DND-41 (cell line): ENCODE measurements at regions not wholly inside any gene's neighbourhood (a gene's known extent, or its start where the extent isn't known, plus 50 kb on each side); places are given as distances from the start of the nearest gene placed in this dataset.

Experiments
- ATAC-seq: fragments of 200-7000 bp; cut with Tn5 transposase; 3 replicates; pipeline ENCODE4 v1.9.1; 2021; ENCODE audit warnings: low read depth; ENCODE audit not compliant: insufficient read depth
- DNase-seq: peaks from one replicate; pipeline ENCODE4 v3.0.0-alpha.2; 2020
- H2AFZ ChIP-seq: 2 replicates; pipeline ENCODE4 v1.6.0; 2012; ENCODE audit warnings: low read depth, low read length
- H3K27ac ChIP-seq: 2 replicates; pipeline ENCODE4 v1.5.1; 2012; ENCODE audit warnings: low read length, inconsistent platforms
- H3K27me3 ChIP-seq: fragments of 200-600 bp; sonication (generic); 2 replicates; pipeline ENCODE4 v1.6.0; 2012; ENCODE audit warnings: low read length, mild to moderate bottlenecking, inconsistent platforms; ENCODE audit not compliant: insufficient read depth, poor library complexity
- H3K36me3 ChIP-seq: 2 replicates; pipeline ENCODE4 v1.5.1; 2012; ENCODE audit warnings: low read length, inconsistent platforms; ENCODE audit not compliant: insufficient read depth
- H3K4me1 ChIP-seq: 2 replicates; pipeline ENCODE4 v1.5.1; 2012; ENCODE audit warnings: mild to moderate bottlenecking, low read length; ENCODE audit not compliant: insufficient read depth
- H3K4me2 ChIP-seq: 2 replicates; pipeline ENCODE4 v1.6.0; 2012; ENCODE audit warnings: mild to moderate bottlenecking, moderate library complexity, low read length, inconsistent platforms; ENCODE audit not compliant: insufficient read depth
- H3K4me3 ChIP-seq, 2 experiments: fragments of 200-600 bp in 1 of 2; shearing (Covaris generic) in 1 of 2; 2 replicates each; pipeline ENCODE4 v1.5.1; 2012 to 2016; ENCODE audit warnings: inconsistent platforms in 2 of 2, low read length in 2 of 2, mild to moderate bottlenecking in 2 of 2, low read depth in 1 of 2, moderate library complexity in 1 of 2
- H3K79me2 ChIP-seq: 2 replicates; pipeline ENCODE4 v1.6.0; 2012; ENCODE audit warnings: low read length, inconsistent platforms; ENCODE audit not compliant: insufficient read depth
- H3K9ac ChIP-seq: 2 replicates; pipeline ENCODE4 v1.6.0; 2012; ENCODE audit warnings: low read depth, mild to moderate bottlenecking, inconsistent platforms, low read length, moderate library complexity
- H3K9me3 ChIP-seq: 2 replicates; pipeline ENCODE4 v1.5.1; 2012; ENCODE audit warnings: low read length, moderate library complexity, mild to moderate bottlenecking, inconsistent platforms; ENCODE audit not compliant: insufficient read depth, severe bottlenecking
- H4K20me1 ChIP-seq: 2 replicates; pipeline ENCODE4 v1.6.0; 2012; ENCODE audit warnings: low read length; ENCODE audit not compliant: insufficient read depth
- EZH2 ChIP-seq: IDR thresholded peaks from 3 replicates; pipeline ENCODE4 v1.6.1; 2012; ENCODE audit warnings: borderline replicate concordance, low read depth, mild to moderate bottlenecking, moderate library complexity, low read length, inconsistent platforms; ENCODE audit not compliant: severe bottlenecking
- TF ChIP-seq, protein P1 (sequence below): IDR thresholded peaks from 2 replicates; pipeline ENCODE4 v1.5.1; 2012; ENCODE audit warnings: borderline replicate concordance, low read length, moderate library complexity, mild to moderate bottlenecking; ENCODE audit not compliant: poor library complexity, severe bottlenecking; ENCODE audit errors: extremely low read depth

DNA sequence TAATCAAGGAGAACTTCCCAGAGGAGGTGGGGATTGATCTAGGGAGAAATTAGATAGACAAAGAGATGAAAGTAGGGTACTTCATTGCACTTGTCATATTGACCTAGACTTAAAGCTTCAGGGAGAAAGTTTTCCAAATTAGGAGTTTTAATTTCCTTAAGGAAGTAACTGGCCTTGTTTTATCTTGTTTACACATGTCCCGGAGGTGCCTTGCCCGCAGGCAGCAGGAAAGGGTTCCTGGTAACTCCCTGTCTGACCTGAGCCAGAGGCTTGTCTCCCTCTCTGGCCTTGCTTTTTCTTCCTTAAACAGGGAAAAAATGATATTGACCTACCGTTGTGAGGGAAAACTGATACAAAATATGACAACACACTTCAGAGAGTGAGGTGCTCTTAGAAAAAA lies 181.6 kb downstream of the EVX1 start:
- H3K36me3 ChIP-seq, result no peaks in the 10 kb centered on the region
- H4K20me1 ChIP-seq, result no peaks in the 10 kb centered on the region
- no peaks in the 10 kb centered on the region for H3K79me2 ChIP-seq
- ATAC-seq, result no peak
- H3K4me1 ChIP-seq, result no peaks in the 10 kb centered on the region
- H3K27me3 ChIP-seq, result no peaks in the 10 kb centered on the region
- no peak for DNase-seq
- H2AFZ ChIP-seq, result no peak overlapping the region
- H3K4me2 ChIP-seq, result no peak overlapping the region
- no peak overlapping the region for H3K4me3 ChIP-seq
- no peak overlapping the region for H3K9ac ChIP-seq
- TF ChIP-seq, protein P1, sequence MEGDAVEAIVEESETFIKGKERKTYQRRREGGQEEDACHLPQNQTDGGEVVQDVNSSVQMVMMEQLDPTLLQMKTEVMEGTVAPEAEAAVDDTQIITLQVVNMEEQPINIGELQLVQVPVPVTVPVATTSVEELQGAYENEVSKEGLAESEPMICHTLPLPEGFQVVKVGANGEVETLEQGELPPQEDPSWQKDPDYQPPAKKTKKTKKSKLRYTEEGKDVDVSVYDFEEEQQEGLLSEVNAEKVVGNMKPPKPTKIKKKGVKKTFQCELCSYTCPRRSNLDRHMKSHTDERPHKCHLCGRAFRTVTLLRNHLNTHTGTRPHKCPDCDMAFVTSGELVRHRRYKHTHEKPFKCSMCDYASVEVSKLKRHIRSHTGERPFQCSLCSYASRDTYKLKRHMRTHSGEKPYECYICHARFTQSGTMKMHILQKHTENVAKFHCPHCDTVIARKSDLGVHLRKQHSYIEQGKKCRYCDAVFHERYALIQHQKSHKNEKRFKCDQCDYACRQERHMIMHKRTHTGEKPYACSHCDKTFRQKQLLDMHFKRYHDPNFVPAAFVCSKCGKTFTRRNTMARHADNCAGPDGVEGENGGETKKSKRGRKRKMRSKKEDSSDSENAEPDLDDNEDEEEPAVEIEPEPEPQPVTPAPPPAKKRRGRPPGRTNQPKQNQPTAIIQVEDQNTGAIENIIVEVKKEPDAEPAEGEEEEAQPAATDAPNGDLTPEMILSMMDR, result no peak
- no peak for TF ChIP-seq EZH2
- no peaks in the 10 kb centered on the region for H3K9me3 ChIP-seq
- H3K27ac ChIP-seq, result no peak overlapping the region

DNA sequence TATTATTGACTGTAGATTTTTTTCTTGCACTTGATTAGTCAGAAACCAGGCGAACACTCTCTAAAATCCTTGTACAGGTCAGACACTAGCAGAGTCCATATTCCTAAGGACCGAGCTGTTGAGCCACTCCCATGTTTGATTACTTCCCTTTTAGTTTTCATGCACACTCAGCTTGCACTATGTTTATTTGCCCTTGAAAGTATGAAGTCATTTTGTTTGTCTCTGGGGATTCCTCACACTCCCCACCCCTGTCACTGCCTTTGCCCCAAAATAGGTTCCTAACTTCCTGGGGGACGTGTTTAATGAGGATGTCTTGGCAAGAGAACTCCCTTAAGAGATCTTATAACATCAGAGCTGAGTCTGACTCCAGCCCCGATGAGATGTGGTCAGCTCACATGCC lies 182.1 kb downstream of the EVX1 start:
- Histone ChIP-seq H3K9me3 (no peaks in the 10 kb centered on the region), H3K9ac (no peak overlapping the region), H3K27me3 (peaks cover 2% of the 10 kb centered on the region), H3K36me3 (no peaks in the 10 kb centered on the region), H3K27ac (no peak overlapping the region), H4K20me1 (no peaks in the 10 kb centered on the region), H3K4me2 (no peak overlapping the region), H3K4me3 (no peak overlapping the region), H3K79me2 (no peaks in the 10 kb centered on the region), H3K4me1 (no peaks in the 10 kb centered on the region), H2AFZ (no peak overlapping the region)
- no peak for TF ChIP-seq EZH2
- TF ChIP-seq, protein P1, result no peak
- no peak for ATAC-seq
- DNase-seq, result no peak

DNA sequence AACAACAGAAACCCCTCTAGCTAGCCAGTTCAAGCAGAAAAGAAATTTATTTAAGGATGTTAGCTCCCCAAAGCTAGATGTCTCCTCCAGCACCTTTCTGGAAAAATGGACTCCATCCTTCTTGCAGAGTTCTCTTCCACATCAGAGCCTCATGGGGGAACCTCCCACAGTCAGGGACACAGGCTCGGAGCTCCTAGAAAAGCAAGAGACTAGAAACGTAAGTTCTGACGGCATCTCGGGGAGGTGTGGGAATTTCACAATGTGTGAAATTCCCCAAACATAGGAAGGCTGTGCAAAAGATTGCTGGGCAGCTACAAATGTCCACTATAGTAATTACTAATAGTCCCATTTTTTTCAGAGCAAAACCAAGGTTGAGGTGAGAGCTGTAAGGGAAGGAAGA lies 184.8 kb downstream of the EVX1 start:
- TF ChIP-seq EZH2, result no peak
- TF ChIP-seq, protein P1, result no peak
- Histone ChIP-seq H2AFZ (no peak overlapping the region), H3K4me3 (no peak overlapping the region), H3K36me3 (no peaks in the 10 kb centered on the region), H3K4me1 (no peaks in the 10 kb centered on the region), H3K27me3 (peaks cover 13% of the 10 kb centered on the region), H3K4me2 (no peak overlapping the region), H3K27ac (no peak overlapping the region), H3K9ac (no peak overlapping the region), H3K9me3 (no peaks in the 10 kb centered on the region), H4K20me1 (no peaks in the 10 kb centered on the region), H3K79me2 (no peaks in the 10 kb centered on the region)
- DNase-seq, result no peak
- ATAC-seq, result no peak

DNA sequence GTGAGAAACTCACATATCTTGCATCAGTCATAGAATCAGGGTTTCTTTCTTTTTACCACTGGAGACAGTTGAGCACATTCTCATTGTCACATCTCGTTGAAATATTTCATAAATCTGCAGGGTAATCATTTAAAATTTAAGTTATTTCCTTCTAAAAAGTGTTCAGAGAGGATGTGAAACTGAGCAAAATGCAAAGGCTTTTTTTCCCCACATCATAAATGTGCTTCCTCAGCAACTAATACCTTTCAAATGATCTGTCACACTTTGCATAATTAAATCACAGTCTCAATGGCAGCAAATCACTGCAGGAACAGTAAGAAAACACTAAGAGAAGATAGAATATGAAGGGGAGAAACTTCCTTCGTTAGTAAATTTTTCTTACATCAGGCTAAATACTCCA lies 187.5 kb downstream of the EVX1 start:
- no peak for ATAC-seq
- no peaks in the 10 kb centered on the region for H3K9me3 ChIP-seq
- H3K9ac ChIP-seq, result no peak overlapping the region
- H2AFZ ChIP-seq, result no peak overlapping the region
- no peak overlapping the region for H3K4me2 ChIP-seq
- no peak for DNase-seq
- no peak overlapping the region for H3K4me3 ChIP-seq
- TF ChIP-seq, protein P1, result no peak
- TF ChIP-seq EZH2, result no peak
- no peak overlapping the region for H3K27ac ChIP-seq
- peaks cover 19% of the 10 kb centered on the region for H3K27me3 ChIP-seq
- no peaks in the 10 kb centered on the region for H3K79me2 ChIP-seq
- H3K4me1 ChIP-seq, result no peaks in the 10 kb centered on the region
- no peaks in the 10 kb centered on the region for H3K36me3 ChIP-seq
- no peaks in the 10 kb centered on the region for H4K20me1 ChIP-seq
